DMS53 treated with DMSO at 0.1 percent for 48 hours (cell line): ENCODE measurements at regions not wholly inside any gene's neighbourhood (a gene's known extent, or its start where the extent isn't known, plus 50 kb on each side); places are given as distances from the start of the nearest gene placed in this dataset.
"Not testable (repeated sequence)": the region's sequence is repeated elsewhere in the genome, so short reads cannot be mapped to it uniquely, and the experiment has no call there.

Source experiments
- DNase-seq: peaks from one replicate; lab custom pipeline; 2025; ENCODE audit not compliant: unreplicated experiment; lab: John Stamatoyannopoulos, UW

GRCh38 chr6:40701352-40702007, 114.3 kb upstream of the LRFN2 start:
- DNase-seq = no peak

GRCh38 chr6:40700006-40700580, 112.9 kb upstream of the LRFN2 start:
- DNase-seq = no peak

- DNase-seq = peak; percentile 75
Measured at GRCh38 chr6:40695750-40696415, 108.7 kb upstream of the LRFN2 start.

GRCh38 chr6:40695114-40695513, 108.0 kb upstream of the LRFN2 start:
- DNase-seq = peak; percentile 21

GRCh38 chr6:40693768-40694167, 106.6 kb upstream of the LRFN2 start:
- no peak for DNase-seq

GRCh38 chr6:40692337-40692736, 105.2 kb upstream of the LRFN2 start:
- DNase-seq = no peak

- DNase-seq = no peak
Measured at GRCh38 chr6:40689185-40689584, 102.0 kb upstream of the LRFN2 start.

GRCh38 chr6:40688214-40688761, 101.1 kb upstream of the LRFN2 start:
- no peak for DNase-seq

GRCh38 chr6:40685862-40686261, 98.7 kb upstream of the LRFN2 start:
- no peak for DNase-seq

- no peak for DNase-seq
Measured at GRCh38 chr6:40681622-40682021, 94.5 kb upstream of the LRFN2 start.

GRCh38 chr6:40678941-40679340, 91.8 kb upstream of the LRFN2 start:
- no peak for DNase-seq

- no peak for DNase-seq
Measured at GRCh38 chr6:40674170-40674569, 87.0 kb upstream of the LRFN2 start.

- peak; percentile 93 for DNase-seq
Measured at GRCh38 chr6:40672087-40672486, 84.9 kb upstream of the LRFN2 start.

- DNase-seq = peak; percentile 93
Measured at GRCh38 chr6:40671694-40672050, 84.5 kb upstream of the LRFN2 start.

- peak; percentile 90 for DNase-seq
Measured at GRCh38 chr6:40671001-40671693, 84.0 kb upstream of the LRFN2 start.

- no peak for DNase-seq
Measured at GRCh38 chr6:40669343-40669742, 82.2 kb upstream of the LRFN2 start.

GRCh38 chr6:40668203-40668602, 81.0 kb upstream of the LRFN2 start:
- DNase-seq = no peak

- no peak for DNase-seq
Measured at GRCh38 chr6:40666530-40666929, 79.4 kb upstream of the LRFN2 start.

GRCh38 chr6:40661726-40662125, 74.6 kb upstream of the LRFN2 start:
- no peak for DNase-seq

GRCh38 chr6:40656772-40657171, 69.6 kb upstream of the LRFN2 start:
- DNase-seq = not testable (repeated sequence)

- DNase-seq = no peak
Measured at GRCh38 chr6:40654828-40655227, 67.7 kb upstream of the LRFN2 start.

- DNase-seq = no peak
Measured at GRCh38 chr6:40645043-40645442, 57.9 kb upstream of the LRFN2 start.
